MG63 (cell line): ENCODE measurements at regions not wholly inside any gene's neighbourhood (a gene's known extent, or its start where the extent isn't known, plus 50 kb on each side); places are given as distances from the start of the nearest gene placed in this dataset.

Experiments
- DNase-seq: peaks from one replicate; pipeline ENCODE4 v3.0.0-alpha.2; 2020
- H3K27me3 ChIP-seq: fragments of 250-450 bp; sonication (Bioruptor Pico); 2 replicates; pipeline ENCODE4 v1.5.1; 2020; ENCODE audit warnings: mild to moderate bottlenecking, moderate library complexity
- H3K36me3 ChIP-seq: fragments of 250-450 bp; sonication (Bioruptor Pico); 2 replicates; pipeline ENCODE4 v1.5.1; 2020; ENCODE audit warnings: mild to moderate bottlenecking, moderate library complexity
- H3K4me3 ChIP-seq: fragments of 250-450 bp; sonication (Bioruptor Pico); 2 replicates; pipeline ENCODE4 v1.5.1; 2020; ENCODE audit warnings: mild to moderate bottlenecking, moderate library complexity
- H3K9me3 ChIP-seq: fragments of 250-450 bp; sonication (Bioruptor Pico); 2 replicates; pipeline ENCODE4 v1.5.1; 2020; ENCODE audit warnings: mild to moderate bottlenecking, moderate library complexity

DNA sequence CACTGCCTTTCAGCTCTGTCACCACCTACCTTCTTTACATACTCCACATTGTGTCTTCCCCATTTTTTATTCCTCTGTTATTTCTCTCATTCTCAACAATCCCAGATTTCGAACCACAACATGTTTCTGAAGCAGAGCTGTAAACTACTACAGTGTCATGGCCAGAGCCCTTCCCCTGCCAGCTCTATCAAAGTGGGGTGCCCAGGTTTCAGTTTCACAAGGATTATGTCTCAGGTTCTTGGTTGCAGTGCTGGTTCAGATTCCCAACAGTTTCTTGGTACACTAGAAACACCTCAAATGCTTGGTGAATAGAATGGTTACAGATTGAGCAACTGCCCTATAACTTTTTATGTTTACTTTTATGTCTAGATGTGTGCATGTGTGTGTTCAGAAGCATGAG is 172.7 kb upstream of the MTNR1B start:
- H3K27me3 ChIP-seq = no peaks in the 10 kb centered on the region
- no peak overlapping the region for H3K4me3 ChIP-seq
- DNase-seq = no peak
- no peaks in the 10 kb centered on the region for H3K36me3 ChIP-seq
- H3K9me3 ChIP-seq = no peaks in the 10 kb centered on the region

DNA sequence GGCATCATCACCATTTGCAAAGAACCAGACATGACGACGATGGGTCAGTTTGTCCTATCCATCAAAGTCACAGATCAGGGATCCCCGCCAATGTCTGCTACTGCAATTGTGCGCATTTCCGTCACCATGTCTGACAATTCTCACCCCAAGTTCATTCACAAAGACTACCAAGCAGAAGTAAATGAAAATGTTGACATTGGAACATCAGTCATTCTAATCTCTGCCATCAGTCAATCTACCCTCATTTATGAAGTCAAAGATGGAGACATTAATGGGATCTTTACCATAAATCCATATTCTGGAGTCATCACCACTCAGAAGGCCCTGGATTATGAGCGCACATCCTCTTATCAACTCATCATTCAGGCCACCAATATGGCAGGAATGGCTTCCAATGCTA is 171.6 kb upstream of the MTNR1B start:
- Histone ChIP-seq H3K4me3 (no peak overlapping the region), H3K9me3 (no peaks in the 10 kb centered on the region), H3K36me3 (no peaks in the 10 kb centered on the region), H3K27me3 (no peaks in the 10 kb centered on the region)
- DNase-seq = no peak

DNA sequence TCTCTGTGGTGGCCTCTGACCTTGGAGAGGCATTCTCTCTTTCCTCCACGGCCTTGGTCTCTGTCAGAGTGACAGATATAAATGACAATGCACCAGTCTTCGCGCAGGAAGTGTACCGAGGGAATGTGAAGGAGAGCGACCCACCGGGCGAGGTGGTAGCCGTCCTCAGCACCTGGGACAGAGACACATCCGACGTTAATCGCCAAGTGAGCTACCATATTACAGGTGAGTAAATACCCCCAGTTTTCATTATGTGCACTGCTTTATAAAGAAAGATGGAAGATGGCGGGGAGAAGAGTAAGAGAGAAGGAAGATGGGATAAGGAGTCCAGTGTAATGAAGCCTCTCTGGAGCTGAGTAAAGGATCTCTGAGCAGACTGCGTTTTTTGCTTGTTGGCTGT is 167.8 kb upstream of the MTNR1B start:
- no peaks in the 10 kb centered on the region for H3K9me3 ChIP-seq
- H3K4me3 ChIP-seq = no peak overlapping the region
- H3K36me3 ChIP-seq = no peaks in the 10 kb centered on the region
- DNase-seq = no peak
- H3K27me3 ChIP-seq = no peaks in the 10 kb centered on the region

DNA sequence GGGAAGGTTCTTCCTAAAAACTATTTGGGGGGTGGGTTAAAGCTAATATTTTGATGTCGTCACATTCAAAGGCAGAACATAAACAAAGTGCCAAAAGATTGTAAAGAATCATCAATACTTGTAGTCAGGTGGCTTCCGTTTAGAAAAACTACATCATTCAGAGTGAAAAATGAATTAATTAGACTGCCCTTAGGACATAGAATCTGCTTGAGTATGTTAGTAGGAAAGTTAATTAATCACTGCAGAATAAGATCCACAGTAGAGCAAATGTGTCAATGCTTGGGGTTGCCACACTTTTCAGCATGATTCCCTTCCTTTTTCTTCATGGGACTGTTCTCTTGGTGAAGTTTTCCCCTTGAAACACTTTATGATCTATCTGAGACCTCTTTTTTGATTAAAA is 166.8 kb upstream of the MTNR1B start:
- H3K27me3 ChIP-seq = no peaks in the 10 kb centered on the region
- H3K4me3 ChIP-seq = no peak overlapping the region
- no peak for DNase-seq
- no peaks in the 10 kb centered on the region for H3K36me3 ChIP-seq
- no peaks in the 10 kb centered on the region for H3K9me3 ChIP-seq

DNA sequence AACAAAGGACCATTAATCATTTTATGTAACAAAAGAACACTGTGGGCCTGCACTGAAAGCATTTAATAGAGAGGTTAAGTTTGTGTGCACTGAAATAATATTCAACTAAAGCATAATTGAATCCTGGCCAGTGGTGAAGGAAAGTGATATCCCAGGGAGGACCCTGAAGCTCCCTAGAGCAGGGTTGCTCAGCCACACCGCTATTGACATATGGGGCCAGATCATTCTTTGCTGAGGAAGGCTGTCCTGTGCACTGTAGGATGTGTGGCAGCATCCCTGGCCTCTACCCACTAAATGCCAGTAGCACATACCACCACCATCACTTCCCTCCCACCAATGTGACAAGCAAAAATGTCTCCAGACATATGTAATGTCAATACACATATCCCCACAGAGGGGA is 166.1 kb upstream of the MTNR1B start:
- H3K4me3 ChIP-seq = no peak overlapping the region
- no peak for DNase-seq
- H3K27me3 ChIP-seq = no peaks in the 10 kb centered on the region

DNA sequence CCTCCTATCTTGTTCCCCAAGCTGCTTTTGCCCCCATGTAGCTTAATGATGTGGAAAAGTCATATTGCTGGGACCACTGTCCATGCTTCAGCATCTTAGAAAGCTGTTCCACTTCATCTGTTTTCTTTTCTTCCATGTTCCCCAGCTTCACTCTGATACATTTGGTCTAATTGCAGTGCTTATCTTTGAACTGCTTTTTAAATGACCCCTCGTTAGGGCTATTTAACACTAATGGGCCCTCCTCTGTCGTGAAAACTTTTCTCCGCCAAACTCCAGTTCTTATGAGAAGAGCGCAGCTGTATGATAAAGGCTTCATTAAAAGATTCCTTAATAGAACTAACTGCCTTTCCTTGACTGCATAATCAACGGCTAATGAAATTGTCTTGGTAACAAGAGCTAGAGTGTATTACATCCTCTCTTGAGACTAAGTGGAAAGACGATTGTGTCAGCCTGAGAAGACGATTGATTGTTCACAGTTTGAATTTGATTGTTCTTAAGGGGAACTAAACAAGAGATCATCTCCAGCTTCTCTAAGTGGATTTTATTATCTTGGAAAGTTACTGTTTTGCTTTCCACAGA is 165.0 kb upstream of the MTNR1B start:
- Histone ChIP-seq H3K4me3 (no peak overlapping the region), H3K36me3 (no peaks in the 10 kb centered on the region), H3K9me3 (no peaks in the 10 kb centered on the region), H3K27me3 (no peaks in the 10 kb centered on the region)
- DNase-seq = no peak

More for the DNA sequence above, 166.1 kb upstream of the MTNR1B start:
- Histone ChIP-seq H3K9me3 (no peaks in the 10 kb centered on the region), H3K36me3 (no peaks in the 10 kb centered on the region)

DNA sequence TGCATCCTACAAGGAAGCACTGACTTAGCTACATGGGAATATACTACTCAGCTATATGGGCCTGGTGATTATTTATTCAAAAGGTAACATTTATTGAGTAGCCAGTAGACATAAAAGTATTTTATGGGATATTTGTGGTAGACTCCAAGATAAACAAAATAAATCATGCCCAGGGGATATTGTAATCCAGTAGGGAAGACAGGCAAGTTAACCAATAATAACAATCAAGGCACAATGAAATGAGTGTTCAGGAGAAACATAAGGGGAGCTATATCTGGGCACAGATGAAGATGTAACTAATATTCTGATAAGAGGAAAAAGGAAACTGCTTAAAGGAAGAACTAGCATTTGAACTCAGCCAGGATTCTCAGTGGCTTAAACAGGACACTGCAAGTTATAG is 161.4 kb upstream of the MTNR1B start:
- no peaks in the 10 kb centered on the region for H3K27me3 ChIP-seq
- no peak for DNase-seq

DNA sequence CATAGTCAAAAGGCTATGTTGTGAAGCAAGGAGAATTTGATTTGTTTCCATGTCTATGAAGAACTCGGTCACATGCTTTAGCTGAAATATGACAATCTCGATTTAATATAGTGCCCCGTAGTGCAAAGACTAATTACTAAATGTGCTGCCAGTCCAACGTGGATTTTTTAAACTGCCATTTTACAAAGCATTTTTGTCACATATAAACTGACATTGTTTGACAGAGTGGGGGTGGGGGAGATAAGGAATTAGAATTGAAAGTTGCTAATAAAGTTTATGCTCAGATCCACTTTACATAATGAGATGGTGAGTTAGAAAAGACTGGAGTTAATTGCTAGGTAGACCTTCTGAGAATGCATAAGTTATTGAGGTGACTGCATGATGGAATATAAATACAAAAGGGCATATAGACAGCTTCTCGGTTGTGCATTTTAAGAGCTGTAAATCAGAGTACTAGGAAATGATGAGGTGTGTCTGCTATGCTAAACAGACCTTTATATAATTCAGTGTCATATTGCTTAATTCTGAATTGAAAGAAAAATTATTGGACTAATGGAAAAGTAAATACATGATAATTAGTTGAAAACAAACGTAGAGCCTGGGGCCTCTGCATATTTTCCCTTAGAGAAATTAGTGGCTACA is 158.9 kb upstream of the MTNR1B start:
- H3K27me3 ChIP-seq = no peaks in the 10 kb centered on the region
- DNase-seq = no peak
- H3K36me3 ChIP-seq = no peaks in the 10 kb centered on the region
- H3K4me3 ChIP-seq = no peak overlapping the region
- H3K9me3 ChIP-seq = no peaks in the 10 kb centered on the region

More for the DNA sequence above, 161.4 kb upstream of the MTNR1B start:
- no peak overlapping the region for H3K4me3 ChIP-seq
- H3K36me3 ChIP-seq = no peaks in the 10 kb centered on the region
- H3K9me3 ChIP-seq = no peaks in the 10 kb centered on the region

DNA sequence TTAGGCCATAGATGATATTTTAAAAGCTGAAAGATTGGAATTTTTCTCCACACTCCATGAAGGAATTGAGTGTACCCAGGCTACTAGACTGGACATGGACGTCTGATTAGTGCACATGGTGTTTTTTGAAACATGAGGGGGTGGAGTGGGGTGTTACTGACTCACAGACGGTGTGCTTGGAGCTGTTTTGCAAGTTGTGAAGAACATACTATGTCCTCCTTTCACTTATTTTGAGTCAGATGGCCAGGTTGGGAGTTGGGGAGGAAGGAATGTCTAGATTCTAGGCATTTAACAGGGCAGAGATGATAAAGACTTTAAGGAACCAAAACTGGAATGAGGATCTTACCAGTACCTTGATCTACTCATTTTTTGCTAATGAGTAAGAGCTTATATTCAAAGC is 158.1 kb upstream of the MTNR1B start:
- H3K4me3 ChIP-seq = no peak overlapping the region
- DNase-seq = no peak

DNA sequence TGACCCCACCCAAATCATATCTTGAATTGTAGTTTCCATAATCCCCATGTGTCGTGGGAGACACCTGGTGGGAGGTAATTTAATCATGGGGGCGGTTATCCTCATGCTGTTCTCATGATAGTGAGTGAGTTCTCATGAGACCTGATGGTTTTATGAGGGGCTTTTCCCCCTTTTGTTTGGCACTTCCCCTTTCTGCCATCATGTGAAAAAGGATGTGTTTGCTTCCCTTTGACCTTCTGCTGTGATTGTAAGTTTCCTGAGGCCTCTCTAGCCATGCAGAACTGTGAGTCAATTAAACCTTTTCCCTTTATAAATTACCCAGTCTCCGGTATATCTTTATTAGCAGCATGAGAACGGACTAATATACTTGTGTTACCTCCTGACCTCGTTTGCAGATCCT is 156.6 kb upstream of the MTNR1B start:
- H3K9me3 ChIP-seq = no peaks in the 10 kb centered on the region
- H3K27me3 ChIP-seq = no peaks in the 10 kb centered on the region
- DNase-seq = no peak
- H3K4me3 ChIP-seq = no peak overlapping the region
- no peaks in the 10 kb centered on the region for H3K36me3 ChIP-seq

More for the DNA sequence above, 158.1 kb upstream of the MTNR1B start:
- Histone ChIP-seq H3K9me3 (no peaks in the 10 kb centered on the region), H3K36me3 (no peaks in the 10 kb centered on the region), H3K27me3 (no peaks in the 10 kb centered on the region)

DNA sequence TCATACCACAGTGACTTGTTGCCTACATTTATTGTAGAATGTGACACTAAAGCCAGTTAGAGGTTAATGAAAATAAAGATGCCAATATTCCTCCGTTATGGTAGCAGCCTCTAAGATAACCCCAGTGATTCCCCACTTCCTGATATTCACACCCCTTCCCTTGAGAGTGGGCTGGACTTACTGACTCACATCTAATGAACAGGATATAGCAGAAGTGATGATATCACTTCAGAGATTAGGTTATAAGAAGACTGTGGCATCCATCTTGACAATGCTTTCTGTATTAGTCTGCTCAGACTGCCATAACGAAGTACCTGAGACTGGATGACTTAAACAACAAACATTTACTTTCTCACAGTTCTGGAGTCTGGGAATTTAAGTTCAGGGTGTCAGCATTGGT is 149.6 kb upstream of the MTNR1B start:
- Histone ChIP-seq H3K36me3 (no peaks in the 10 kb centered on the region), H3K27me3 (no peaks in the 10 kb centered on the region), H3K4me3 (no peak overlapping the region), H3K9me3 (no peaks in the 10 kb centered on the region)
- DNase-seq = no peak

DNA sequence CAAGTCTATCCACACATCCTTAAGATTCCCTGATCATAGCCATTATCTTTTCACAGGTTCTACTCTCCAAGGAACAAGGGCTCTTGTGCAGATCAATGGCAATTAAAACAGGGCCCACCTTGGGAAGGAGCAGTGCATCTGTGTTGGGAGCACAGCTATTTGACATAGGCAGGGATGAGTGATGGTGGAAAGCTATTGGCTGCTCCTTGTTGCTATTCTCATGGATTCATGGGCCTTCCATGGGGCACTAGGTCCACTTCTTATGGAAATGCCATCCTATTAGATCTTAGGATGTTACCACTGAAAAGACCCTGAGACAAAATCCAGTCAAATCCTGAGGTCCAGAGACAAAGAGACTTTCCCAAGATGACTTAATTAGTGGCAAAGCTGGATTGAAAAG is 148.6 kb upstream of the MTNR1B start:
- H3K36me3 ChIP-seq = no peaks in the 10 kb centered on the region
- H3K9me3 ChIP-seq = no peaks in the 10 kb centered on the region
- DNase-seq = no peak
- H3K4me3 ChIP-seq = no peak overlapping the region
- no peaks in the 10 kb centered on the region for H3K27me3 ChIP-seq

DNA sequence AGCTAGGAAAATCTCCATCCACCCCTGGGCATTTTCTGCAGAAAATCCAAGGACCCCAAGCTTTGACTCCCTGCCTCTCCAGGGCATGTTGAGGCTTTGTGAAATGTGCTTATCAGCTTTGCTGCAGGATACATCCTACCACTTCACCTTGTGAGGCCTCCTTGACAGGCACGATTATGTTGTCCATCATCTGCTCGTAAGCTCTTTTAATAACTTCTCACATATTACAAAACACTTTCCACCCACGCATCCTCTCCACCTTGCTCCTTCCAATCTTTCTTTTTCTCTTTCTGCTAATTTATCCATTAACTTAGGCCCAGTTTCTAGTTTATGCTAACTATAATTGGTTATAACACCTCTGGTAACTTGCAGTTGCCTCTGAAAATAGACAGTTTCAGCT is 147.0 kb upstream of the MTNR1B start:
- no peaks in the 10 kb centered on the region for H3K36me3 ChIP-seq
- no peak for DNase-seq
- H3K4me3 ChIP-seq = no peak overlapping the region
- no peaks in the 10 kb centered on the region for H3K9me3 ChIP-seq
- H3K27me3 ChIP-seq = no peaks in the 10 kb centered on the region

DNA sequence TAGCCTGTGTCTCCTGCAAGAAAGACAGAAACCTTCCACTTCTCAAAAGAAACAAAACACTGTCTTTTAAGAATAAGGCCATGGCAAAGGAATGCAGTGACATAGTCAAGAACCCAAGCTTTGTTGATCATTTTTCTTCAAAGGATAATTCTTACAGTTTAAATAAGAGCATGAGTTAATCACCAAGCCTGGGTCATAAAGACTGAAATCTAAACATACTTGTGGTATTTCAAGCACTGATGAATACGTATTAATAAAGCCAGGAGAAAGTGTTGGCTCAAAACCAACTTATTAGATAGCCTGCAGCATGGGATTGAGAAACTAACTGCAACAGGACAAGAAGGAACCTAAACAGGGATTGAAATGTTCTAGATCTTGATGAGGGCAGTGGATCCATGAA is 143.3 kb upstream of the MTNR1B start:
- Histone ChIP-seq H3K9me3 (no peaks in the 10 kb centered on the region), H3K27me3 (no peaks in the 10 kb centered on the region), H3K36me3 (no peaks in the 10 kb centered on the region), H3K4me3 (no peak overlapping the region)
- no peak for DNase-seq

DNA sequence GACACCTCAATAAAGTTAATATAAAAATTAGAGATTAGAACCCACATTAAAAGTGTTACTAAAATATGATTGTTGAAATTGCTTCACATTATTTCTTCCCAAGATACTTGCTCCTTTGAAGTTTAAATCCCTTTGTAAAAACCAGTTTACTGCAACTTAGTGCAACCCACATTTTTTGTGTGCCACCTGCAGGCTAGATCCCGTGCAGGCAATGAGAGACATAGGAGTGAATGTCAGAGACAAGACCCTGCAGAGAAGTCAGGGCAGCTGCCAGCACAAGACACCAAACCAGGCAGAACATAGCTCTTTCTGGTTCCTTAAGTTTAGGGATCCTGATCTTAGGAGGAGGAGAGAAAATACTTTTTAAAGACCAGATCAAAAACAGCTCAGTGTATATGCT is 142.8 kb upstream of the MTNR1B start:
- Histone ChIP-seq H3K4me3 (no peak overlapping the region), H3K27me3 (no peaks in the 10 kb centered on the region), H3K36me3 (no peaks in the 10 kb centered on the region), H3K9me3 (no peaks in the 10 kb centered on the region)
- DNase-seq = no peak

DNA sequence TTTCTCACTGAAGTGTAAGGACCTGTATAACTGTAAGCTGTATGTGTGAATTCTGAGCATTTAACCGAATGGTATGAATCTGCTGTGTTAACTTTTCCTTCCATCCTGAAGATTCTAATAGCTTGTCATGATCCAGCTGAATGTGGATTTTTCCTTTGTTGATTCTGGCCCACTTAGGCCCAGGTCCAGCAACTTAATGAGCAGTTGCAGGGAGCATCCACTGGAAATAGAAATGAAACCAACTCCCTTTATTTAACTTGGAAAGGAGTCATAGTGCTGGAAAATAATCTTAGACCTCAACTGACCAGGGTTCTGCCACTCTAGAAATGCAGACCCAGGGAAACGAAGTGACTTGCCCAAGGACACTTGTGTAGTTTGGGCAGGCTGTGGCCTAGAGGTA is 142.3 kb upstream of the MTNR1B start:
- H3K27me3 ChIP-seq = no peaks in the 10 kb centered on the region
- DNase-seq = no peak
- H3K36me3 ChIP-seq = no peaks in the 10 kb centered on the region
- no peaks in the 10 kb centered on the region for H3K9me3 ChIP-seq
- H3K4me3 ChIP-seq = no peak overlapping the region

DNA sequence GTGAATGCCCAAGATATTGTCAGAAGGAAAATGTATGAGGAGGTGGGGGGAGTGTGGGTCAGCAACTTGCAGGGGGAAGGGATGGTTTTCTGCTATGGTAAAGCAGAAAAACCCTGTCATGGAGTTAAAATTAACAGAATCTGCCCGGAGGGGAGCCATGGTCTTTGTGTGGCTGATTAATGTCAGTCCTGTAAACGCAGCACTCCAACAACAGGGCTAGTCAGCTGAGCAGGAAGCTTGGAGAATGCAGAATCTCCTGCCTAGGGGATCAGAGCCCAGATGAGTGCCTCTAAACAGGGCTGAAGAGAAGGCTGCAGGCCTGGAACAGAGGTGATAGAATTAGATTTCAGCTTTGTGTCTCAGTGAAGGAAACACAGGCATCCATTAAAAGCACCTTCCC is 140.9 kb upstream of the MTNR1B start:
- no peaks in the 10 kb centered on the region for H3K9me3 ChIP-seq
- no peak for DNase-seq
- H3K36me3 ChIP-seq = no peaks in the 10 kb centered on the region
- no peak overlapping the region for H3K4me3 ChIP-seq
- H3K27me3 ChIP-seq = no peaks in the 10 kb centered on the region

DNA sequence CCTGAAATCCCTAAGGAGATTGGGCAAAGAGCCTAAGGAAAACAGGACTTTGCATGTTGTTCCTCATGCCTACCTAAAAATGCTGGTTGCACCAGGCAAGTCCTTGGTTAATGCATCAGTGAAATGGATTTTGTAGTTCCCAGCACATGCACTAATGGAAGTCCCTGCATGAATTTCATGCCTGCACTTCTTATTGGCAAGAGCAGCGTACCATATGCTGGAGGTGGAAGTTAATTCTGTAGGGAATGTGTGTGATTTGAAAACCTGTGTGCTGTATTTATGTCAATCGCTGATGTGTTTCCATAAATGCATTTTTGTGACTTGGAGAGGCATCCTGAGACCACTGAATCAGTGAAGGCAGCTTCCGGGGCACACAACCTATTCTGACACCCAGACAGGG is 140.3 kb upstream of the MTNR1B start:
- DNase-seq = no peak
- H3K27me3 ChIP-seq = no peaks in the 10 kb centered on the region
- no peak overlapping the region for H3K4me3 ChIP-seq
- no peaks in the 10 kb centered on the region for H3K9me3 ChIP-seq
- no peaks in the 10 kb centered on the region for H3K36me3 ChIP-seq

DNA sequence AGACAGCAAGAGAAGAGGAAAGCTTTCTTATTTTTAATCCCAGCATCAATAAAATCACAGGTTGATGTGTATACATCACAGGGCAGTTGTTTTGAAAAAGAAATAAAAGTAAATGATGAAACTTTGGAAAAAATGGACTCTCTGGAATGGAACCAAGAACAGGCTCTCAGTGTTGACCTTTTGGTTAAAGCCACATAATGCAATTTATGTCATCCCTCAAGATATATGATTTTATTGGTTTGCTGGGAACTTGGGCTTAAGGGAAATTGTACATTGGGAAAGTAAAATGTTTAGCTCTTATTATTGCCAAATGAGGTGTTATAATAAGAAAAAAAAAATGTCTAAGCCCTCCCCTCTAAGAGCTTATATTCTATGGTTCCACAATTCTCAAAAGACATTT is 139.8 kb upstream of the MTNR1B start:
- no peaks in the 10 kb centered on the region for H3K27me3 ChIP-seq
- H3K9me3 ChIP-seq = no peaks in the 10 kb centered on the region
- H3K4me3 ChIP-seq = no peak overlapping the region
- H3K36me3 ChIP-seq = no peaks in the 10 kb centered on the region
- no peak for DNase-seq
